IMR-90 (cell line): ENCODE measurements at regions not wholly inside any gene's neighbourhood (a gene's known extent, or its start where the extent isn't known, plus 50 kb on each side); places are given as distances from the start of the nearest gene placed in this dataset.

Experiments used
- ATAC-seq: fragments of 200-7000 bp; cut with Tn5 transposase; 2 replicates; pipeline ENCODE4 v1.9.1; 2020; ENCODE audit warnings: low read depth, mild to moderate bottlenecking, moderate library complexity
- BruUV-seq: library from RNA; stranded (reverse); fragments of 400-500 nt; replicated peaks from 2 replicates; lab custom pipeline; 2021; lab: Mats Ljungman, UMichigan
- CTCF ChIA-PET: fragments of 300-600 bp; formaldehyde crosslinking; extraction: SDS; loops from one replicate; lab custom pipeline; 2021; ENCODE audit warnings: antibody characterized with exemption; lab: Yijun Ruan, JAX
- POLR2A ChIA-PET: fragments of 300-600 bp; sonication (Branson Sonifier 250); formaldehyde crosslinking; loops from one replicate; lab custom pipeline; 2022; ENCODE audit warnings: antibody characterized with exemption; ENCODE audit not compliant: unreplicated experiment; lab: Charles Lee
- DNase-seq: peaks from one replicate; pipeline ENCODE4 v3.0.0; 2013
- H2AFZ ChIP-seq: replicated peaks from 2 replicates; pipeline ENCODE3; 2013; ENCODE audit warnings: low read length, mild to moderate bottlenecking; ENCODE audit not compliant: poor library complexity
- H2AK5ac ChIP-seq: 2 replicates; pipeline ENCODE4 v1.6.1; 2013; ENCODE audit warnings: low read depth, low read length, inconsistent platforms
- H2AK9ac ChIP-seq: replicated peaks from 2 replicates; pipeline ENCODE3; 2013; ENCODE audit warnings: mild to moderate bottlenecking, low read depth, low read length, moderate library complexity; ENCODE audit not compliant: poor library complexity
- H2BK120ac ChIP-seq: 2 replicates; pipeline ENCODE4 v1.6.1; 2013; ENCODE audit warnings: low read depth, low read length, inconsistent platforms
- H2BK15ac ChIP-seq: 3 replicates; pipeline ENCODE4 v1.6.1; 2013; ENCODE audit warnings: low read depth, low read length, inconsistent platforms
- H2BK20ac ChIP-seq: 2 replicates; pipeline ENCODE4 v1.6.1; 2013; ENCODE audit warnings: low read depth, mild to moderate bottlenecking, inconsistent platforms, low read length, moderate library complexity
- H2BK5ac ChIP-seq: 2 replicates; pipeline ENCODE4 v1.6.1; 2013; ENCODE audit warnings: mild to moderate bottlenecking, low read depth, low read length, inconsistent platforms; ENCODE audit not compliant: poor library complexity, severe bottlenecking
- H3K14ac ChIP-seq: replicated peaks from 2 replicates; pipeline ENCODE4 v1.6.1; 2013; ENCODE audit warnings: low read depth, low read length, inconsistent platforms
- H3K18ac ChIP-seq: 2 replicates; pipeline ENCODE4 v1.6.1; 2013; ENCODE audit warnings: low read depth, low read length, control low read depth
- H3K23ac ChIP-seq: 2 replicates; pipeline ENCODE4 v1.6.1; 2013; ENCODE audit warnings: low read depth, low read length, inconsistent platforms
- H3K27ac ChIP-seq: 2 replicates; pipeline ENCODE4 v1.5.1; 2013; ENCODE audit warnings: mild to moderate bottlenecking, control low read depth, low read length; ENCODE audit not compliant: insufficient read depth
- H3K27me3 ChIP-seq: 2 replicates; pipeline ENCODE4 v1.6.1; 2013; ENCODE audit warnings: low read length; ENCODE audit not compliant: control insufficient read depth, insufficient read depth
- H3K36me3 ChIP-seq: 2 replicates; pipeline ENCODE4 v1.6.1; 2013; ENCODE audit warnings: low read length, mixed read lengths; ENCODE audit not compliant: control insufficient read depth, insufficient read depth
- H3K4ac ChIP-seq: 2 replicates; pipeline ENCODE4 v1.6.1; 2013; ENCODE audit warnings: low read depth, low read length, inconsistent platforms
- H3K4me1 ChIP-seq: 2 replicates; pipeline ENCODE4 v1.6.1; 2013; ENCODE audit warnings: low read length, mixed read lengths; ENCODE audit not compliant: control insufficient read depth, insufficient read depth
- H3K4me2 ChIP-seq: 2 replicates; pipeline ENCODE4 v1.6.1; 2013; ENCODE audit warnings: low read depth, mild to moderate bottlenecking, control low read depth, low read length, moderate library complexity
- H3K4me3 ChIP-seq: 2 replicates; pipeline ENCODE4 v1.5.1; 2013; ENCODE audit warnings: low read depth, mild to moderate bottlenecking, control low read depth, low read length, moderate library complexity; ENCODE audit not compliant: insufficient read depth
- H3K56ac ChIP-seq: 2 replicates; pipeline ENCODE4 v1.6.1; 2013; ENCODE audit warnings: low read length, inconsistent platforms; ENCODE audit not compliant: insufficient read depth; ENCODE audit errors: extremely low read depth
- H3K79me1 ChIP-seq, 2 experiments: 2 replicates each; pipeline ENCODE4 v1.6.1; 2013; ENCODE audit warnings: low read length in 2 of 2, inconsistent platforms in 1 of 2, low read depth in 1 of 2
- H3K9ac ChIP-seq: 2 replicates; pipeline ENCODE4 v1.6.1; 2013; ENCODE audit warnings: low read depth, low read length, control low read depth
- H3K9me1 ChIP-seq: 2 replicates; pipeline ENCODE4 v1.6.1; 2013; ENCODE audit warnings: low read length, inconsistent platforms; ENCODE audit not compliant: insufficient read depth
- H3K9me3 ChIP-seq: 2 replicates; pipeline ENCODE4 v1.6.1; 2013; ENCODE audit warnings: low read length; ENCODE audit not compliant: control insufficient read depth, insufficient read depth
- H4K20me1 ChIP-seq: 2 replicates; pipeline ENCODE4 v1.6.1; 2013; ENCODE audit warnings: low read length, inconsistent platforms; ENCODE audit not compliant: insufficient read depth
- H4K5ac ChIP-seq: 2 replicates; pipeline ENCODE4 v1.6.1; 2013; ENCODE audit warnings: mild to moderate bottlenecking, low read depth, low read length, control low read depth
- H4K8ac ChIP-seq, 2 experiments: 2 replicates each; pipeline ENCODE4 v1.6.1; 2013; ENCODE audit warnings: low read depth in 2 of 2, low read length in 2 of 2, control low read depth in 1 of 2, inconsistent platforms in 1 of 2
- H4K91ac ChIP-seq: 2 replicates; pipeline ENCODE4 v1.6.1; 2013; ENCODE audit warnings: low read depth, low read length, inconsistent platforms; ENCODE audit not compliant: insufficient read depth
- BHLHE40 ChIP-seq: fragments of 150-350 bp; IDR thresholded peaks from 2 replicates; pipeline ENCODE4 v1.6.1; 2016; ENCODE audit warnings: mild to moderate bottlenecking, low read depth, low read length
- CHD1 ChIP-seq: IDR thresholded peaks from 2 replicates; pipeline ENCODE4 v1.6.1; 2012; ENCODE audit warnings: low read depth, low read length, improper control_type of control experiment
- MAZ ChIP-seq: IDR thresholded peaks from 2 replicates; pipeline ENCODE4 v1.6.1; 2012; ENCODE audit warnings: low read depth, mild to moderate bottlenecking, low read length, improper control_type of control experiment, moderate library complexity, borderline replicate concordance
- NFE2L2 ChIP-seq: fragments of 150-350 bp; IDR thresholded peaks from 2 replicates; pipeline ENCODE4 v1.6.1; 2016; ENCODE audit warnings: low read depth, mild to moderate bottlenecking, low read length
- RFX5 ChIP-seq: IDR thresholded peaks from 2 replicates; pipeline ENCODE4 v1.8.0; 2012; ENCODE audit warnings: low read depth, mild to moderate bottlenecking, low read length, moderate library complexity
- SMC3 ChIP-seq: fragments of 150-350 bp; IDR thresholded peaks from 2 replicates; pipeline ENCODE4 v1.6.1; 2016; ENCODE audit warnings: low read depth, mild to moderate bottlenecking, antibody characterized with exemption, low read length, moderate library complexity
- whole genome bisulfite sequencing, 2 experiments: methylation state at CpG; one replicate each; pipeline versions ENCODE4 v1.1.5 to v1.1.7; 2013; ENCODE audit warnings: missing lambda C conversion rate in 2 of 2; ENCODE audit not compliant: insufficient read length in 1 of 2; ENCODE audit errors: extremely low coverage in 2 of 2; 5-methylcytosine and 5-hydroxymethylcytosine counted together
- dilution Hi-C: fragments of 300-500 bp; cut with HindIII; formaldehyde crosslinking; loops from one replicate; pipeline ENCODE4 v1.14.3; 2018; ENCODE audit warnings: low sequenced_read_pairs; ENCODE audit not compliant: unreplicated experiment
- in situ Hi-C: fragments of 300-500 bp; cut with MboI; formaldehyde crosslinking; loops from 3 replicates; pipeline ENCODE4 v1.14.3; 2019; ENCODE audit warnings: low sequenced_read_pairs, inconsistent platforms, mixed read lengths
- intact Hi-C: fragments of 100-400 bp; cut with micrococcal nuclease; formaldehyde crosslinking; loops from 2 replicates; pipeline ENCODE4 v1.10.0; 2022

- no peaks in the 10 kb centered on the region for H3K27me3 ChIP-seq
- H3K9me3 ChIP-seq = no peaks in the 10 kb centered on the region
- no peak overlapping the region for H3K27ac ChIP-seq
- no peaks in the 10 kb centered on the region for H3K79me1 ChIP-seq
- no peak overlapping the region for H2AFZ ChIP-seq
- WGBS, 2 experiments = no CpG with 5 or more reads among the region's 5 CpGs
- H3K18ac ChIP-seq = no peak overlapping the region
- ChIA-PET POLR2A (no interaction called here), CTCF (no interaction called here)
- no peak overlapping the region for H2BK15ac ChIP-seq
- TF ChIP-seq BHLHE40 (no peak), RFX5 (no peak), NFE2L2 (no peak), SMC3 (no peak), MAZ (no peak), CHD1 (no peak)
- no peaks in the 10 kb centered on the region for H3K9me1 ChIP-seq
- H3K4me3 ChIP-seq = no peak overlapping the region
- DNase-seq (no peak), ATAC-seq (no peak)
- no peak overlapping the region for H3K56ac ChIP-seq
- no peak overlapping the region for H3K4ac ChIP-seq
- dilution Hi-C loops = no loop called here
- H2AK9ac ChIP-seq = no peak overlapping the region
- BruUV-seq = no TSS peak
- in situ Hi-C loops = no loop called here
- H3K14ac ChIP-seq = no peak overlapping the region
- H4K8ac ChIP-seq = no peak overlapping the region
- no peak overlapping the region for H4K91ac ChIP-seq
- H2AK5ac ChIP-seq = no peak overlapping the region
- H3K9ac ChIP-seq = no peak overlapping the region
- no peak overlapping the region for H3K4me2 ChIP-seq
- intact Hi-C loops = no loop called here
- no peaks in the 10 kb centered on the region for H3K36me3 ChIP-seq
- no peak overlapping the region for H2BK20ac ChIP-seq
- H4K5ac ChIP-seq = no peak overlapping the region
- H3K4me1 ChIP-seq = no peaks in the 10 kb centered on the region
- H3K23ac ChIP-seq = no peak overlapping the region
- no peak overlapping the region for H2BK120ac ChIP-seq
- H2BK5ac ChIP-seq = no peak overlapping the region
- no peaks in the 10 kb centered on the region for H4K20me1 ChIP-seq
Observed at GRCh38 chr19:27735314-27735713, 1477.6 kb downstream of the UQCRFS1 start.
